Coronary artery (tissue), 2 donors: ENCODE measurements at regions not wholly inside any gene's neighbourhood (a gene's known extent, or its start where the extent isn't known, plus 50 kb on each side); places are given as distances from the start of the nearest gene placed in this dataset.

Experiments
- DNase-seq: peaks from one replicate; pipeline ENCODE4 v3.0.0-alpha.2; 2017; ENCODE audit warnings: low spot score
- H3K27ac ChIP-seq, 2 donors: fragments of 200-600 bp; sonication (generic); one replicate each; pipeline ENCODE4 v1.5.1; 2016 to 2019
- H3K4me3 ChIP-seq: fragments of 200-600 bp; sonication (generic); 2 replicates; pipeline ENCODE4 v1.5.1; 2016; ENCODE audit warnings: mild to moderate bottlenecking, moderate library complexity
- CTCF ChIP-seq: fragments of 200-600 bp; sonication (generic); IDR thresholded peaks from one replicate; pipeline ENCODE4 v1.5.1; 2019; ENCODE audit warnings: antibody characterized with exemption

DNA sequence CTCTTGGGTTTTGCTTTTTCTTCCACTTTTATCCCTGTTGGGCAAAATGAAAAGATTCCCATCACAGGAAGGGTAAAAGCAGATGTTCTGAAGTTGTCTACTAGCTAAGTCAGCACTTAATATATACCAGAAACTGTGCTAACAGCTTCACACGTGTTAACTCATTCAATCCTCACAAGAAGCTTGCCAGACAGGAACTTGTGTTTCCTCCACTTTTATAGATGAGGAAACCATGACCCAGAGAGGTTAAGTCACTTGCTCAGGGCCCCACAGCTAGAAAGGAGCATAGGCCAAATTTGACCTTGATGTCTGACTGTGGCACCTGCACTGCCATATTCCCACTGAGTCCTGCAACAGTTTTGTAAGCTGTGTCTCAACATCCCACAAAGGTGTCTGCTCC lies 76.8 kb upstream of the EPC2 start:
- no peak for DNase-seq
- Histone ChIP-seq H3K27ac (no peak overlapping the region), H3K4me3 (no peak overlapping the region)
- TF ChIP-seq CTCF, result no peak

GRCh38 chr2:148568597-148568996 lies 76.0 kb upstream of the EPC2 start:
- H3K4me3 ChIP-seq, result no peak overlapping the region
- TF ChIP-seq CTCF, result no peak
- peak; percentile 36 for DNase-seq
- no peak overlapping the region for H3K27ac ChIP-seq

DNA sequence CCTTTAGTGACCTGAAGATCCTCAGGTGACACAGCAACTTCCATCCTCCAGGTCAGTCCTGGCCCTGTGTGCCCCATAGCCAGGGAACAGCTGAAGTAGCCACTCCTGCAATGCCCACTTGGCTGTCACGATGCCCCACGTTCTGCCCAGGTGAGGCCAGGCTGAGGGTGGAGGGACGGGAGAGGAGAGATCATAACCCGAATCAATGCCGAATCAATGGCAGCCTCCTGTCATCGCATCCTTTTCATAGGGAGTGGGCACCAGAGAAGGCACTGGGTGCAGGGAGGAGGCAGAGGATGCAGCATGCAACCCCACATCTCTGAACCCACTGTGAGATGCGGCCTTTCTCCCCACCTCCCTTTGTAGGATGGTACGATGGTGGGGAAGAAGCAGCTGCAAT lies 75.3 kb upstream of the EPC2 start:
- peak; percentile 60 for DNase-seq
- Histone ChIP-seq H3K4me3 (no peak overlapping the region), H3K27ac (no peak overlapping the region)
- no peak for TF ChIP-seq CTCF

GRCh38 chr2:148570989-148571388 lies 73.6 kb upstream of the EPC2 start:
- no peak for TF ChIP-seq CTCF
- Histone ChIP-seq H3K4me3 (no peak overlapping the region), H3K27ac (no peak overlapping the region)
- DNase-seq, result peak; percentile 9

DNA sequence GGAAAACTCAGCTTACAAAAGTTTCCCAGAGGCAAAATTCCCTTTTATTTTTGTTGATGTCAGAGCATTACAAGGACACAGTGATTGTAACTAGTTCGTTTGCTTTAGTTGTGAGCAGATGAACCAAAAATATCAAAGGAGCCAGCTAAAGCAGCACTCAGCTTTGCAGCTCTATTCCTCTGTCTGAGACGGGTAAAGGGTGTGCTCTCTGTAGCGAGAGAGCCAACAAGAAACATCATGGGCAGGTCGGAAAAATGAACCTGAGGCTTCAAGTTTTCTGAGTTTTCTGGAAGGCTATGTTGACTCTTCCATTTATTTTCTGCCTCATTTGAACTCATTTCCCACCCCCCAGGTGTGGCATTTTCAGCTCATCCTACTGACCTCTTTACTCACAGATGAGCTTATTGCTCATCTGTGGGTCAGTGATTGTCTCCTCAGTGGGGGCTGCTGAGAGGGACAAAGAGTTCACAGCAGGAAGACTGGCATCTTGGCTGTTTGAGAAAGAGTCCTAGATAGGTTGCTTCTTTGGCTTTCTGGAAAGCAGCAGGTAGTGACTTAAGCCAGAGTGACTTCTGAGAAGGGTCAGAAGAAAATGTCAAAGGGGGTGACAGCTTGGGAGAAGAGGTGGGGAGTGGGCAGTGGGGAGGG lies 66.6 kb upstream of the EPC2 start:
- TF ChIP-seq CTCF, result no peak
- Histone ChIP-seq H3K27ac (no peak overlapping the region), H3K4me3 (no peak overlapping the region)
- no peak for DNase-seq

GRCh38 chr2:148578493-148578884 lies 66.1 kb upstream of the EPC2 start:
- Histone ChIP-seq H3K27ac (no peak overlapping the region), H3K4me3 (no peak overlapping the region)
- no peak for DNase-seq
- no peak for TF ChIP-seq CTCF

GRCh38 chr2:148582679-148583511 lies 61.7 kb upstream of the EPC2 start:
- no peak for TF ChIP-seq CTCF
- H3K4me3 ChIP-seq, result no peak overlapping the region
- no peak overlapping the region for H3K27ac ChIP-seq
- no peak for DNase-seq
